ENCODE measurements at regions not wholly inside any gene's neighbourhood (a gene's known extent, or its start where the extent isn't known, plus 50 kb on each side); places are given as distances from the start of the nearest gene placed in this dataset.

- Histone ChIP-seq H3K4me3 (ENCODE audit: insufficient read depth, low read depth, low read length) (no peak overlapping the region), H3K27ac (ENCODE audit: insufficient read depth, low read depth, low read length, poor library complexity, severe bottlenecking) (no peak overlapping the region), H3K36me3 (ENCODE audit: control insufficient read depth, insufficient read depth, low read length) (no peaks in the 10 kb centered on the region), H3K9me3 (ENCODE audit: control insufficient read depth, low read length) (no peaks in the 10 kb centered on the region), H3K4me1 (ENCODE audit: control insufficient read depth, insufficient read depth, low read length) (no peaks in the 10 kb centered on the region), H3K27me3 (ENCODE audit: control insufficient read depth, insufficient read depth, low read length, poor library complexity, severe bottlenecking) (no peaks in the 10 kb centered on the region)
- WGBS, 2 experiments = 88 to 90% methylated on average over 1 of the region's 1 CpG
These were observed 352.1 kb upstream of the CCL2 start for GRCh38 chr17:33902901-33903449.

GRCh38 chr17:33904476-33904875, 350.6 kb upstream of the CCL2 start:
- Histone ChIP-seq H3K36me3 (ENCODE audit: control insufficient read depth, insufficient read depth, low read length) (no peaks in the 10 kb centered on the region), H3K4me3 (ENCODE audit: insufficient read depth, low read depth, low read length) (no peak overlapping the region), H3K27me3 (ENCODE audit: control insufficient read depth, insufficient read depth, low read length, poor library complexity, severe bottlenecking) (no peaks in the 10 kb centered on the region), H3K27ac (ENCODE audit: insufficient read depth, low read depth, low read length, poor library complexity, severe bottlenecking) (no peak overlapping the region), H3K9me3 (ENCODE audit: control insufficient read depth, low read length) (no peaks in the 10 kb centered on the region), H3K4me1 (ENCODE audit: control insufficient read depth, insufficient read depth, low read length) (no peaks in the 10 kb centered on the region)
- 85 to 88% methylated on average over 4 of the region's 4 CpGs for WGBS, 2 experiments

GRCh38 chr17:33905338-33905800, 349.7 kb upstream of the CCL2 start:
- Histone ChIP-seq H3K4me1 (ENCODE audit: control insufficient read depth, insufficient read depth, low read length) (no peaks in the 10 kb centered on the region), H3K9me3 (ENCODE audit: control insufficient read depth, low read length) (no peaks in the 10 kb centered on the region), H3K27me3 (ENCODE audit: control insufficient read depth, insufficient read depth, low read length, poor library complexity, severe bottlenecking) (no peaks in the 10 kb centered on the region), H3K27ac (ENCODE audit: insufficient read depth, low read depth, low read length, poor library complexity, severe bottlenecking) (no peak overlapping the region), H3K4me3 (ENCODE audit: insufficient read depth, low read depth, low read length) (no peak overlapping the region), H3K36me3 (ENCODE audit: control insufficient read depth, insufficient read depth, low read length) (no peaks in the 10 kb centered on the region)
- WGBS, 2 experiments = 91 to 95% methylated on average over 3 of the region's 3 CpGs

GRCh38 chr17:33908363-33909064, 346.6 kb upstream of the CCL2 start:
- H3K27me3 ChIP-seq (ENCODE audit: control insufficient read depth, insufficient read depth, low read length, poor library complexity, severe bottlenecking) = no peaks in the 10 kb centered on the region
- no peak overlapping the region for H3K27ac ChIP-seq (ENCODE audit: insufficient read depth, low read depth, low read length, poor library complexity, severe bottlenecking)
- no peaks in the 10 kb centered on the region for H3K4me1 ChIP-seq (ENCODE audit: control insufficient read depth, insufficient read depth, low read length)
- H3K9me3 ChIP-seq (ENCODE audit: control insufficient read depth, low read length) = no peaks in the 10 kb centered on the region
- no peaks in the 10 kb centered on the region for H3K36me3 ChIP-seq (ENCODE audit: control insufficient read depth, insufficient read depth, low read length)
- WGBS, 2 experiments = 93 to 99% methylated on average over 2 of the region's 2 CpGs
- no peak overlapping the region for H3K4me3 ChIP-seq (ENCODE audit: insufficient read depth, low read depth, low read length)

- H3K4me1 ChIP-seq (ENCODE audit: control insufficient read depth, insufficient read depth, low read length) = no peaks in the 10 kb centered on the region
- no peak overlapping the region for H3K27ac ChIP-seq (ENCODE audit: insufficient read depth, low read depth, low read length, poor library complexity, severe bottlenecking)
- H3K27me3 ChIP-seq (ENCODE audit: control insufficient read depth, insufficient read depth, low read length, poor library complexity, severe bottlenecking) = no peaks in the 10 kb centered on the region
- H3K4me3 ChIP-seq (ENCODE audit: insufficient read depth, low read depth, low read length) = no peak overlapping the region
- no peaks in the 10 kb centered on the region for H3K36me3 ChIP-seq (ENCODE audit: control insufficient read depth, insufficient read depth, low read length)
- H3K9me3 ChIP-seq (ENCODE audit: control insufficient read depth, low read length) = no peaks in the 10 kb centered on the region
- 92 to 96% methylated on average over 1 to 2 of the region's 2 CpGs for WGBS, 2 experiments
These were observed 344.8 kb upstream of the CCL2 start for GRCh38 chr17:33910200-33910857.

GRCh38 chr17:33914125-33914524, 341.0 kb upstream of the CCL2 start:
- Histone ChIP-seq H3K4me3 (ENCODE audit: insufficient read depth, low read depth, low read length) (no peak overlapping the region), H3K27ac (ENCODE audit: insufficient read depth, low read depth, low read length, poor library complexity, severe bottlenecking) (no peak overlapping the region), H3K27me3 (ENCODE audit: control insufficient read depth, insufficient read depth, low read length, poor library complexity, severe bottlenecking) (no peaks in the 10 kb centered on the region), H3K4me1 (ENCODE audit: control insufficient read depth, insufficient read depth, low read length) (no peaks in the 10 kb centered on the region), H3K36me3 (ENCODE audit: control insufficient read depth, insufficient read depth, low read length) (no peaks in the 10 kb centered on the region), H3K9me3 (ENCODE audit: control insufficient read depth, low read length) (no peaks in the 10 kb centered on the region)
- 92 to 95% methylated on average over 4 of the region's 4 CpGs for WGBS, 2 experiments

GRCh38 chr17:33922971-33923370, 332.1 kb upstream of the CCL2 start:
- Histone ChIP-seq H3K27ac (ENCODE audit: insufficient read depth, low read depth, low read length, poor library complexity, severe bottlenecking) (no peak overlapping the region), H3K9me3 (ENCODE audit: control insufficient read depth, low read length) (no peaks in the 10 kb centered on the region), H3K36me3 (ENCODE audit: control insufficient read depth, insufficient read depth, low read length) (no peaks in the 10 kb centered on the region), H3K4me1 (ENCODE audit: control insufficient read depth, insufficient read depth, low read length) (no peaks in the 10 kb centered on the region), H3K4me3 (ENCODE audit: insufficient read depth, low read depth, low read length) (no peak overlapping the region), H3K27me3 (ENCODE audit: control insufficient read depth, insufficient read depth, low read length, poor library complexity, severe bottlenecking) (no peaks in the 10 kb centered on the region)
- 94 to 96% methylated on average over 4 of the region's 4 CpGs for WGBS, 2 experiments

- H3K4me3 ChIP-seq (ENCODE audit: insufficient read depth, low read depth, low read length) = no peak overlapping the region
- no peaks in the 10 kb centered on the region for H3K36me3 ChIP-seq (ENCODE audit: control insufficient read depth, insufficient read depth, low read length)
- WGBS, 2 experiments = 83 to 90% methylated on average over 5 of the region's 5 CpGs
- no peaks in the 10 kb centered on the region for H3K9me3 ChIP-seq (ENCODE audit: control insufficient read depth, low read length)
- peaks cover 6% of the 10 kb centered on the region for H3K4me1 ChIP-seq (ENCODE audit: control insufficient read depth, insufficient read depth, low read length)
- H3K27ac ChIP-seq (ENCODE audit: insufficient read depth, low read depth, low read length, poor library complexity, severe bottlenecking) = no peak overlapping the region
- H3K27me3 ChIP-seq (ENCODE audit: control insufficient read depth, insufficient read depth, low read length, poor library complexity, severe bottlenecking) = no peaks in the 10 kb centered on the region
These were observed 331.0 kb upstream of the CCL2 start for GRCh38 chr17:33924104-33924503.

- Histone ChIP-seq H3K27ac (ENCODE audit: insufficient read depth, low read depth, low read length, poor library complexity, severe bottlenecking) (no peak overlapping the region), H3K4me3 (ENCODE audit: insufficient read depth, low read depth, low read length) (no peak overlapping the region), H3K27me3 (ENCODE audit: control insufficient read depth, insufficient read depth, low read length, poor library complexity, severe bottlenecking) (no peaks in the 10 kb centered on the region), H3K4me1 (ENCODE audit: control insufficient read depth, insufficient read depth, low read length) (peaks cover 10% of the 10 kb centered on the region), H3K9me3 (ENCODE audit: control insufficient read depth, low read length) (no peaks in the 10 kb centered on the region), H3K36me3 (ENCODE audit: control insufficient read depth, insufficient read depth, low read length) (no peaks in the 10 kb centered on the region)
- 86 to 100% methylated on average over 1 to 2 of the region's 2 CpGs for WGBS, 2 experiments
These were observed 329.4 kb upstream of the CCL2 start for GRCh38 chr17:33925649-33926048.

GRCh38 chr17:33927732-33928133, 327.4 kb upstream of the CCL2 start:
- H3K4me1 ChIP-seq (ENCODE audit: control insufficient read depth, insufficient read depth, low read length) = peaks cover 10% of the 10 kb centered on the region
- WGBS, 2 experiments = 86 to 91% methylated on average over 3 of the region's 3 CpGs
- H3K27me3 ChIP-seq (ENCODE audit: control insufficient read depth, insufficient read depth, low read length, poor library complexity, severe bottlenecking) = no peaks in the 10 kb centered on the region
- no peaks in the 10 kb centered on the region for H3K36me3 ChIP-seq (ENCODE audit: control insufficient read depth, insufficient read depth, low read length)
- no peaks in the 10 kb centered on the region for H3K9me3 ChIP-seq (ENCODE audit: control insufficient read depth, low read length)
- no peak overlapping the region for H3K4me3 ChIP-seq (ENCODE audit: insufficient read depth, low read depth, low read length)
- no peak overlapping the region for H3K27ac ChIP-seq (ENCODE audit: insufficient read depth, low read depth, low read length, poor library complexity, severe bottlenecking)
